HTR-8/SVneo (cell line): ENCODE measurements at regions not wholly inside any gene's neighbourhood (a gene's known extent, or its start where the extent isn't known, plus 50 kb on each side); places are given as distances from the start of the nearest gene placed in this dataset.
"Not testable (repeated sequence)": the region's sequence is repeated elsewhere in the genome, so short reads cannot be mapped to it uniquely, and the experiment has no call there.

Experiments used
- DNase-seq: peaks from one replicate; pipeline ENCODE4 v3.0.0; 2011; ENCODE audit warnings: low spot score, mixed read lengths; ENCODE audit not compliant: insufficient read length
- FAIRE-seq: peaks from 2 replicates; lab custom pipeline; 2011; peaks lifted over from hg19 to GRCh38; lab: Jason Lieb, UNC

DNA sequence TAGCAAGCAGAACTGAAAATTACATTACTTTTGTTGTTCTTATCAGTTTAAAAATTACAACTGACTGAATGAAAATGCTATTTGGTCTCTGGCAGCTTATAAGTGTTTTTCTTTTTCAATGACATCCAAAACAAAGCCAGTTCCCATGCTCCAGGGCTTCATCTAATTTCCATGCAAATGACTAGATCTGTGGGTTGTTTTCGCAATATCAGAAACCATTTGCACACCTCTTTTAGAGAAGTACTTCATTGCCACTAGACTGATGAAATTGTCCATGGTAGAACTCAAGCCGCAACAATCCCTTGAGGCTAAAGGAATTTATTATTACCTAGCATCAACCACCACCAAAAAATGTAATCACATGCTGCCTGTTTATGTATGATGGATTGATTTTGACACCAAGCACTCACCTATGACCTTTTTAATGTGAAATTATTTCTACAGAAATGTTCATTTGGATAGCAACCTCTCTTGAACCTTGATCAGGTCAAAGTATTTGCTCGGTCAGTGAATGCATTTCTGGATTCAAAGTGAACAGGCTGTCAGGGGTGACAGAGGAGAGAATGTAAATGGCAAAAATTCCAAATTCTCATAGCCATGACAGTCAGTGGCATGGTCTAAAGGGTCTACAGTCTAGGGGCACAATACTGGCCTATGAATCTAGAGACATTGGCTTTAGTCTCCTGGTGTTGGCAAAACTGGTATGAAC, 769.3 kb downstream of the SORCS1 start:
- FAIRE-seq: no peak
- no peak for DNase-seq

DNA sequence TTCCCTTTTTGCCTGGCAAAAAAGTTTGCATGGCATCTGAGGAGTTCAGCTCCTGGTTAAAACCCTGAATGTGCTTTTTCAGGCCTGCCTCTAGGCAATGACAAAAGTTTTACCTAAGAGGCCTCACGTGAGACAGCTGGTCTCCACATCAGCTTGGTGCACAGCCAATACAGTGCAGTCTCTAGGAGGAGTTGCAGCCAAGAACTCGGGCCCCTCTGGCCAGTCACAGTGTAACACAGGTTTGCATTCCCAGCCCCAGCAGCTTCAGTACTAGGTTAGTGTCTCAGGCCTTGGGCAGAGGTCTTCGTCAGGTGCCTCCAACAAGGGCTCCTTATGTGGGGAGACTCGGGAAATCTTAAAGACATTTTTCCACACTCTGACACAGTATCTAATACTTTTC, 771.7 kb downstream of the SORCS1 start:
- DNase-seq: no peak
- FAIRE-seq: no peak

DNA sequence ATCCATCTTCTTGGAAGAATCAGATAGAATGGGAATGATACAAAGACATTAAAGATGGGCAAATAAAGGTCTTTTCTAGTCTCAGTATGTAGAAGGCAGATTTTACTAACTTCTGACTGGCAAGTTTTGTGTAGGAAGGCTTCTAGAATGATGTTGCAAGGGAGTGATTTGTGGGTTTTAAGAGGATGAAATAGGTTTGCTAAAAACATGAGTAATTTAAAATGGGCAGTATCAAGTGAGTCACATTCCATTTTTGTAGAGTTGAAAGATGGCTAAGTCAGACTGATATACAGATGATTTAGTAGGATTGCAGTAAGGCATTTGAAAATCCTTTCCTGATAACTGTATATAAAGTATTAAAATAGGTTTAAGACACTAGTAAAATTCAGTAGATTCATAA, 777.4 kb downstream of the SORCS1 start:
- FAIRE-seq: no peak
- no peak for DNase-seq

GRCh38 chr10:106384496-106384895, 780.0 kb downstream of the SORCS1 start:
- DNase-seq: no peak
- no peak for FAIRE-seq

- FAIRE-seq (no peak), DNase-seq (no peak)
Observed at GRCh38 chr10:106380706-106381105, 783.8 kb downstream of the SORCS1 start.

DNA sequence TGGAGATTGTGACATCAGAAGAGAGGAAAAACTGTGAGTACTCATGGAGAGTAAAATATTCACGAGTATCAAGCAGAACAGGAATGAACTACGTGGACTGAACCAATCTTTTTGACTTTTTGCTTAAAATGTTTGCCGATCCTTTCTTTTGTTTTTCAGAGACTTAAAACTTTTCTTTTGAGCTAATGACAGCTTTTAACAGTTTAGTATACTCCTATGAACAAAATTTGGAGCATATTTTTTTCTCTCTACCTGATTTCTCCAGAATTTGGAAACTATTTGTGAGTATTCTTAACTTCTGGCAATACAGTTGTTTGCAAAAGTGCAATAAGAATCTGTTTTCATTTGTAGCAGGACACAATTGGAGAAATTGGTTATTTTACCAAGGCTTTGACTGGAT, 786.3 kb downstream of the SORCS1 start:
- DNase-seq (no peak), FAIRE-seq (no peak)

DNA sequence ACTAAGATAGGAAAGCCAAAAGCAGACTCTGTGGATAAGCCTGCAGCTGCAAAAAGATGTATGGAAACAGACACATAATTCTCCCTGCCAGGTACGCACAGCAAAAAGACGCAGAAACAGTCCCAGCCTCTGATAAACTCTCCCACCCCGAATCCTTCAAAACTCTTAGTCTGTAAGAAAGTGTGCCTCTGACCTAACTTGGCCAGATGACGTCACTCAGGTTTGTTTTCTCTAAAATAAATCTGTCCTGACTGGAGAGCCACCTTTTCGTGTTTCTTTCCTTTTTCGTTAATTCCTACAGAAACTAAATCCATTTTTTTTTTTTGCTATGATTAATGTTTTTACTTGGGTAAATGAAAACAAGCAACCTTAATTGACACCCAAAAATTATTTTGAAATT, 793.8 kb downstream of the SORCS1 start:
- no peak for DNase-seq
- FAIRE-seq: no peak

- DNase-seq: no peak
- no peak for FAIRE-seq
Observed at GRCh38 chr10:106360870-106361269, 803.6 kb downstream of the SORCS1 start.

DNA sequence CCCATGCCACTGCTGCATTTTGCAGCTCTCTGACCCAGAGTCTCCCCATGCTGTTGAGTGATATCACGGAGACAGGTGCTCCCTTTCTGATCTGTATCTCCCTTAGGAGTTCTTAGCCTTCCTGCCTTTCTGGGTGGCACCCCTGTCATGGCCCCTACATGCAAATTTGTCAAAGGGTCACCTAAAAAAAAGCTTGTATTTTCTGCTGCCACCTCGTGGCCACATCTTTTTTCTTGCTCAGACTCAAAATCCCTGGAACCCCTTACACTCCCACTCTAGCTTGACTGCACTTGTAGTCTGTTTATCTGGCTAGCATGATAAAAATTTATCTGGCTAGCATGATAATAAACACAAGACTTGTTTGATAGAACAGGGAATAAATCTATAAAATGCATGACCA, 809.1 kb downstream of the SORCS1 start:
- DNase-seq (no peak), FAIRE-seq (no peak)

DNA sequence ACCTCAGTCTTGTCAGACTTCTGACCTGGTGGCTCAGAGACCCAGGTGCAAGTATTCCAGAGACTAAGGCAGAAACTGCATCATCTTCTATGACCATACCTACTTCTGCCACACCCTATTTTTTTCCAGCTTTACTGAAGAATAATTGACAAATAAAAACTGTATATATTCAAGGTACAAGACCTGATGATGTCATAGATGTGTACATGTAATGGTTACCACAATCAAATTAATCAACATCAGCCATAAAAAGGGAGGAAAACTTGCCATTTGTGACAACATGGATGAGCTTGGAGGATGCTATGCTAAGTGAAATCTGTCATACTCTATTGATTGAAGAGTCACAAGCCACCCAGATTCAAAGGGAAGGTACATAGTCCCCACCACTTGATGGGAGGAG, 815.6 kb downstream of the SORCS1 start:
- DNase-seq: no peak
- no peak for FAIRE-seq

DNA sequence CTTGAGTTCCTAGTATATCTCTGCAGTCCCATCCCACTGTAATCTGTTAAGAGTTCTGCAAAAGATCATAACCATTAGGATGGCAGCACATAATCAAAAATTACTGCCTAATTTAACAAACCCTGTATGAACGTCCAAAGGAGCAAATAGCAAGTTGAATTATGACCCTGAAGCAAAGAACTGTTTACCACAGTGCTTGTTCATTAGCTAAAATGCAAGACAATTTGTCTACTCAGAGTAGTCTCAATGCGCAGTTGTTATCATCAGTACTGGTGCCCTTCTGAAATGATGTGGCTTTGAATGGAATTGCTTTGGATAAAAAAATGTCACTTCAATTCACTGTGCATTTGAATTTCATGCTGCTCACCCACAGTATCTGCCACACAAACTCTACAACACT, 817.0 kb downstream of the SORCS1 start:
- DNase-seq: no peak
- FAIRE-seq: no peak

DNA sequence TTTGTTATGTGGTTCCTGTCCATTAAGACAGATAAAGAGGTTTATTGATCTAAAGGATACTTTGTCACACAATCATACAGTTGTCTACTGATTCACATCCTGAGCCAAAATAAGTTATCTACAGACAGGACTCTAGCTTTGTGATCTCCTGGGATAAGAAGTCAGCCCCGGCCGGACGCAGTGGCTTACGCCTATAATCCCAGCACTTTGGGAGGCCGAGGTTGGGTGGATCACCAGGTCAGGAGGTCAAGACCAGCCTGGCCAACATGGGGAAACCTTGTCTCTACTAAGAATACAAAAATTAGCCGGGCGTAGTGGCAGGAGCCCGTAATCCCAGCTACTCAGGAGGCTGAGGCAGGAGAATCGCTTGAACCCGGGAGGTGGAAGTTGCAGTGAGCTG, 821.0 kb downstream of the SORCS1 start:
- FAIRE-seq, DNase-seq: not testable (repeated sequence)

- DNase-seq: no peak
- FAIRE-seq: no peak
Observed at GRCh38 chr10:106341356-106341755, 823.1 kb downstream of the SORCS1 start.

GRCh38 chr10:106338486-106338885, 826.0 kb downstream of the SORCS1 start:
- FAIRE-seq: no peak

DNA sequence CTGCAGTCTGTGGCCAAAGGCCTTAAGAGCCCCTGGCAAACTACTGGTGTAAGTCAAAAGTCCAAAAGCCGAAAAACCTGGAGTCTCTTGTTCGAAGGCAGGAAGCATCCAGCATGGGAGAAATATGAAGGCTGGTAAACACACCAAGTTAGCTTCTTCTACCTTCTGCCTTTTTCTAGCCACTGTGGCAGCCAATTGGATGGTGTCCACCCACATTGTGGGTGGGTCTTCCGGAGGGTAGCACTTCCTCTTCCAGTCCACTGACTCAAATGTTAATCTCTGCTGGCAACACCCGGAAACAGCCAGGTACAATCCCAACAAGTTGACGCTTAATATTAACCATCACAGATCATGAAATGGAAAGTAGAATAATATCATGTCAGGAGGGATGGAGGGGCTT, 827.6 kb downstream of the SORCS1 start:
- no peak for FAIRE-seq
- DNase-seq: no peak

More at GRCh38 chr10:106338486-106338885, 826.0 kb downstream of the SORCS1 start:
- DNase-seq: no peak

GRCh38 chr10:106327747-106328146, 836.8 kb downstream of the SORCS1 start:
- FAIRE-seq (no peak), DNase-seq (no peak)

DNA sequence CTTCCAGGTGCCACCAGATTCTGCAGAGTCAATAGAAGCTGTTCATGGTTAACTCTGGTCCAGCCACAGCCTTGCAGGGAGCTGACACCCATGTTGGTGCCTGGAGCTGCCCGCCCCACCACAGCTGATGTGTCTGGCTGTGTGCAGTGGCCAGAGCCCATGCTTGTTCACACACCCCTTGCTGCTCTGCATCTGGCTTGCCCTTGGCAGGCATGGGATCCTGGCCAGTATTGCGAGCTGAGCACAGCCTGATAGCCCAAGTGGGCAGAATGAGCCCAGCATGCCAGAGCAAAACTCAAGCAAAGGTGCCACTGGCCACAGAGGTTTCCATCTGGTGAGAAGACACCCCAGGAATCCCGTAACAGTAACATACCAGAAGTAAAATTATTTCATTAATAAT, 843.6 kb downstream of the SORCS1 start:
- no peak for DNase-seq
- no peak for FAIRE-seq

DNA sequence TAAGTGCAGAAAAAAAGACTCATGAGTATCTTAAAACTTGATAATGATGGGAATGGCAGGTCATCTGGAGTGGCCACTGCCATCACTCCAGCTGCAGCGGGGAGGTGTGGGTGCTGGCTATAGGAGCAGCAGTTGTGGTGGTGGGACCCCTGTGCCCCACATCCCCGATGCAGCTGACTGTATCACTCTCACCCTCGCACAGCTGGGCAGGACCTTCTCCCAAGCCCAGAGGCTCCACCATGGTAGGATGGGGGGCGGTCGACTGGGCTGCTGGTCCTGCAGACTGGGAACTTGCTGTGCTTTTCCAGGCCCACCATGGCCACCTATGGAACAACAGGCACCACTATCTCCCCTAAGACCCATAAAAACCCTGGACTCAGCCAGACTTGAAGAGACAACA, 844.4 kb downstream of the SORCS1 start:
- DNase-seq (no peak), FAIRE-seq (no peak)

DNA sequence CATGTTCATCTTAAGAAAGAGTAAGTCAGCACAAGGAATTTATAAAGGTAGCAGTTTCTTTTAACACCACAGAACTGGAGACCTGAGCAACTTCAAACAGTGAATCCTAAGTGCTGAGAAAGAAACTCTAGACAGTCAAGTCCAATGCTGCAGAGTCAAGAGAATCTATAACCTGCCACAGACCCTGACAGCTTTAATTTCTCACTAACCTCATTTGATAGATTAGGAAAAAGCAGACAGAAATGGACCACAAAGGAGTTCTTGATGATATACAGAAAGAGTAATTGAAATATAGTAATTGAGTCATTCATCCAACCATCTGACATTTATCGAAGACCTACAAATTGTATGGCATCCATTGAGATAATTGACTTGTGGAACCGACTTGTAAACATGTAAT, 847.0 kb downstream of the SORCS1 start:
- no peak for DNase-seq
- FAIRE-seq: no peak

DNA sequence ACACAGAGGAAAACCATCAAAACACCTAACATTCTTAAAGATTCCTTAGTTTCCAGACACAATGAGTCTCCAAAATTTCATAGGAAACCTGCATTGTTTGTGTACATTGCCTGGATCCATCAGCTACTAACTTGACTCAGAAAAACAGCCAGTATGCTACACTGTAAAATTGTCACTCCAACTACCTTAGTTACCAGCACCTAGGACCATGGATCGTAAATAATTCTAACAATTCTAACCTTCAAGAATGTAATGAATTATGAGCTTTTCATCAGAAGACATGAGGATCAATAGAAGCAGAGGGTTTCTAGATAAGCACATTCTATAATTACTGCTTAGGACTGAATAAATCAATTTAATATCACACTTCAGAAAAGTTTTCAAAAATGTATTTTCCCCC, 851.5 kb downstream of the SORCS1 start:
- no peak for DNase-seq
- FAIRE-seq: no peak

GRCh38 chr10:106312087-106312486, 852.4 kb downstream of the SORCS1 start:
- no peak for DNase-seq
- no peak for FAIRE-seq

GRCh38 chr10:106311590-106311989, 852.9 kb downstream of the SORCS1 start:
- no peak for DNase-seq
- no peak for FAIRE-seq

DNA sequence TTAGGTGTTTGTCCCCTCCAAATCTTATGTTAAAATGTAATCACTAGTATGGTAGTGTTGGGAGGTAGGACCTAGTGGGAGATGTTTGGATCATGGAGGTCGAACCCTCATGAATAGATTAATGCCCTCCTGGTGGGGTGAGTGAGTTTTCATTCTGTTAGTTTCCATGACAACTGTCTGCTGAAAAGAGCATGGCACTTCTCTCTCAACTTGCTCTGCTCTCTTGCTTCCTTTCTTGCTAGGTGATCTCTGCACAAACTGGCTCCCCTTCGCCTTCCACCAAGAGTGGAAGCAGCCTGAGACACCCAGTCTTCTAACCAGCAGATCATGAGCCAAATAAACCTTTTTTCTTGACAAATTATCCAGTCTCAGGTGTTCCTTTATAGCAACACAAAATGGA, 853.9 kb downstream of the SORCS1 start:
- DNase-seq (no peak), FAIRE-seq (no peak)
